ENCODE measurements at regions not wholly inside any gene's neighbourhood (a gene's known extent, or its start where the extent isn't known, plus 50 kb on each side); places are given as distances from the start of the nearest gene placed in this dataset.

GRCh38 chr15:95864467-95864886 lies 466.0 kb upstream of the NR2F2 start:
- TF ChIP-seq CTCF (IDR thresholded peaks at IDR 0.05; ENCODE audit: low read depth, low read length, poor library complexity, severe bottlenecking) (no peak), EZH2phosphoT487 (IDR thresholded peaks at IDR 0.05; ENCODE audit: borderline replicate concordance, low read length) (no peak)

All from DOHH2 (cell line).